ENCODE measurements at regions not wholly inside any gene's neighbourhood (a gene's known extent, or its start where the extent isn't known, plus 50 kb on each side); places are given as distances from the start of the nearest gene placed in this dataset.
A peak's percentile ranks its signal among the peaks of the same experiment; 100 is the strongest.

DNA sequence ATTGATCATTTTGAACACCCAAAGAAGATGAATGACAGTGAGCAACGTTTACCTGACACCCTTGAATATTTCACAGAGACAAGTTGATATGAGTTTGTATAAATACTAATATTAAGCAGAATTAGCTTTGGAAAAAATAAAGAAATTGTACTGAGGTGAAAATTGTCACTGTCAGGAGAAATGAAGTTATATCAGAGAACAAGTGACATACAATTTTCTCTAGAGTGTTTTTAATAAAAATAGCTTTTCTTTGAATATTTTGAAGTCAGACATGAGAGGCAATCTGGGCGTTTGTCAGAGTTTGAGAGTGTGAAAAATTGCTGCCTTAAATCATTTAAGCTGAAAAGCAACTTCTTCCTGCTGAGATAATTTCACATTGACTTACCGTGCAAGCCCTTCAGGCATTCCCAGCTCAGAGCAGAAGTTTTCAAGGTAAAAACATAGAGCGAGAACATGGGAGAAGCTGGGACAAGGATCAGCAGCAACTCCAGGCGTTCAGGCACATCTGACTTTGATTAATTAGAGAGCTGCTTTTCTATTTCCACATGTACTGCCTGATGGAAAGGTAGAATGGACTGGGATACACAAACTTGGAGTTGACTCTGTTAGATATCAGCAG is 535.9 kb downstream of the TFEC start:
- no peak for TF ChIP-seq CTCF (IDR thresholded peaks at IDR 0.05; ENCODE audit: borderline replicate concordance, control extremely low read depth, extremely low read depth, insufficient read depth, missing control alignments)
- DNase-seq (ENCODE audit: low spot score): no peak
- in situ Hi-C loops (cut with MboI; ENCODE audit: low sequenced_read_pairs, unreplicated experiment): no loop called here

- no peak for DNase-seq (ENCODE audit: low spot score)
- TF ChIP-seq CTCF (IDR thresholded peaks at IDR 0.05; ENCODE audit: borderline replicate concordance, control extremely low read depth, extremely low read depth, insufficient read depth, missing control alignments): no peak
- in situ Hi-C loops (cut with MboI; ENCODE audit: low sequenced_read_pairs, unreplicated experiment): no loop called here
These were observed 537.2 kb downstream of the TFEC start for GRCh38 chr7:115493381-115493780.

- no peak for TF ChIP-seq CTCF (IDR thresholded peaks at IDR 0.05; ENCODE audit: borderline replicate concordance, control extremely low read depth, extremely low read depth, insufficient read depth, missing control alignments)
- DNase-seq (ENCODE audit: low spot score): no peak
- in situ Hi-C loops (cut with MboI; ENCODE audit: low sequenced_read_pairs, unreplicated experiment): no loop called here
These were observed 538.7 kb downstream of the TFEC start for GRCh38 chr7:115491744-115492380.

DNA sequence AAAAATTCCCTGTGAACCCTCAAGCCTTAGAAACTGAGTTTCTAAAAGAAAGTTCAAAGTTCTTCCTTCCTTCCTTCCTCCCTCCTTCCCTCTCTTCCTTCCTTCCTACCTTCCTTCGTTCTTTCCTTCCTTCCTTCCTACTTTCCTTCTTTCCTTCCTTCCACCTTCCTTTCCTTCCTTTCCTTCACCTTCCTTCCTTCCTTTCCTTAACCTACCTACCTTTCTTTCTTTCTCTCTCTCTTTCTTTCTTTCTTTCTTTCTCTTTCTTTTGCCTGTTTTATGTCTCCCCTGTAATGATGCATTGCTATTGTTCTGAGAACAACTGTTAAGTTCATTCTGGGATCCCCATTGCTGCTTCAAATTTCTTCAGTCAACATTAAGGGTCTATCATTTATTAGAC is 551.1 kb downstream of the TFEC start:
- in situ Hi-C loops (cut with MboI; ENCODE audit: low sequenced_read_pairs, unreplicated experiment): no loop called here
- no peak for DNase-seq (ENCODE audit: low spot score)
- no peak for TF ChIP-seq CTCF (IDR thresholded peaks at IDR 0.05; ENCODE audit: borderline replicate concordance, control extremely low read depth, extremely low read depth, insufficient read depth, missing control alignments)

- DNase-seq (ENCODE audit: low spot score): no peak
- in situ Hi-C loops (cut with MboI; ENCODE audit: low sequenced_read_pairs, unreplicated experiment): no loop called here
- TF ChIP-seq CTCF (IDR thresholded peaks at IDR 0.05; ENCODE audit: borderline replicate concordance, control extremely low read depth, extremely low read depth, insufficient read depth, missing control alignments): no peak
These were observed 552.1 kb downstream of the TFEC start for GRCh38 chr7:115478426-115478825.

GRCh38 chr7:115477193-115477651 is 553.3 kb downstream of the TFEC start:
- DNase-seq (ENCODE audit: low spot score): peak; percentile 3
- TF ChIP-seq CTCF (IDR thresholded peaks at IDR 0.05; ENCODE audit: borderline replicate concordance, control extremely low read depth, extremely low read depth, insufficient read depth, missing control alignments): no peak
- in situ Hi-C loops (cut with MboI; ENCODE audit: low sequenced_read_pairs, unreplicated experiment): no loop called here

Data from GM13976 (cell line).